ENCODE measurements at regions not wholly inside any gene's neighbourhood (a gene's known extent, or its start where the extent isn't known, plus 50 kb on each side); places are given as distances from the start of the nearest gene placed in this dataset.

DNA sequence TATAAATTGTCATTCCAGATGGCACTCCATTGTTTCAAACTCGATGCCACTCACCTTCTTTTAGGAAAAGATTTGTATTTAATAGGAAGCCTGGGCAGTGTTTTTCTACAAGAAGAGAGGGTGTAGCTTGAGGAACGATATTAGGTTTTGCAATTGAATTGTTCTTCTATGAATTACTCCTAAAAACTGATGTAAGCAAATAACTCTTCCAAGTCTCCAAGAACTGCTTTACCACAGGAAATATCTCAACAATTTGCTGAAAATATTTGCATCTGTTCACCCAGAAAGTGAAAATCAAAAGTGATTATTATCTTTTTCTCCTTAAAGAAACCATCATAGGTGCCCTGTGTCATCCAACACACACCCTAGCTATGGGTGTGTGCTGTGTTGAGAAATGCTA, 261.3 kb upstream of the MEOX2 start:
- TF ChIP-seq, protein P1, sequence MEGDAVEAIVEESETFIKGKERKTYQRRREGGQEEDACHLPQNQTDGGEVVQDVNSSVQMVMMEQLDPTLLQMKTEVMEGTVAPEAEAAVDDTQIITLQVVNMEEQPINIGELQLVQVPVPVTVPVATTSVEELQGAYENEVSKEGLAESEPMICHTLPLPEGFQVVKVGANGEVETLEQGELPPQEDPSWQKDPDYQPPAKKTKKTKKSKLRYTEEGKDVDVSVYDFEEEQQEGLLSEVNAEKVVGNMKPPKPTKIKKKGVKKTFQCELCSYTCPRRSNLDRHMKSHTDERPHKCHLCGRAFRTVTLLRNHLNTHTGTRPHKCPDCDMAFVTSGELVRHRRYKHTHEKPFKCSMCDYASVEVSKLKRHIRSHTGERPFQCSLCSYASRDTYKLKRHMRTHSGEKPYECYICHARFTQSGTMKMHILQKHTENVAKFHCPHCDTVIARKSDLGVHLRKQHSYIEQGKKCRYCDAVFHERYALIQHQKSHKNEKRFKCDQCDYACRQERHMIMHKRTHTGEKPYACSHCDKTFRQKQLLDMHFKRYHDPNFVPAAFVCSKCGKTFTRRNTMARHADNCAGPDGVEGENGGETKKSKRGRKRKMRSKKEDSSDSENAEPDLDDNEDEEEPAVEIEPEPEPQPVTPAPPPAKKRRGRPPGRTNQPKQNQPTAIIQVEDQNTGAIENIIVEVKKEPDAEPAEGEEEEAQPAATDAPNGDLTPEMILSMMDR (IDR thresholded peaks at IDR 0.05): no peak
- no peak for TF ChIP-seq POLR2A (IDR thresholded peaks at IDR 0.05)

All from thyroid gland (tissue), 4 donors.